GM18907 (cell line): ENCODE measurements at regions not wholly inside any gene's neighbourhood (a gene's known extent, or its start where the extent isn't known, plus 50 kb on each side); places are given as distances from the start of the nearest gene placed in this dataset.

ENCODE experiments used
- ATAC-seq: cut with Tn5 transposase; IDR thresholded peaks from one replicate; pipeline ENCODE4 v1.9.1; 2021; ENCODE audit warnings: mild to moderate bottlenecking, moderate library complexity; ENCODE audit not compliant: unreplicated experiment

DNA sequence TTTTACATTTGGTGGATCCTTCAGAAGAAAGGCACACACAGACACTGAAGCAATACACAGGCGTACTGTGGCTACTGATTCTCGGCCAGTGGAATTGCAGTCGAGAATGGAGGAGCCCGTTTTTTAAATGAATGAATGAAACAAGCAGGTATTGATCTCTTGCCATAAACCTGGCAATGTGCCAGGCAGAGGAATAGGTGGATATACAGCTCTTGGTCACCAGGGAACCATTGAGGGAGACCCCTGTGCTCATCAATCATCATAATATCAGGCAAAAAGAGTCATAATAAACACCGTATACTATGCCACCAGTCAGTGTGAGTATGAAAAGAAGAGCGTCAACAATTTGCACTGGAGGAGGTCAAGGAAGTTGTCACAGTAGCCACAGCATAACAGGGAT lies 140.3 kb upstream of the FOXF1 start:
- no peak for ATAC-seq

GRCh38 chr16:86371083-86371803 lies 139.1 kb upstream of the FOXF1 start:
- no peak for ATAC-seq

DNA sequence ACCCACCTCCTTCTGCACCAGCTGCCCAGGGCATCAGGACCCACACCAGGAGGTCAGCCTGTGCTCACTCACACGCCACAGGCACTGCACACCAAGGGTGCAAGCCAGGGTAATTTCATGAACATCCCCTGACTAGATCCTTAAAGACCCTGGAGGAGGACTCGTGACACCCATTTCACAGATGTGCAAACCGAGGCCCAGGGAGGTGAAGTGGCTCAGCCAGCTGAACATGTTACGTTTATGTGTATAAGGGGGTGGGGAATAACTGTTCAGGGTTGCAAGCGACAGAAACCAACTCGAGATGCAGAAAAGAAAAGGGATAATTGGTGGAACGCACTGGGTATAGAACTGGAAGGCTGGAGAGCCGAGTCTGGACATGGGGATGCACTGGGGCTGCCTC lies 138.1 kb upstream of the FOXF1 start:
- no peak for ATAC-seq

GRCh38 chr16:86373276-86373901 lies 136.9 kb upstream of the FOXF1 start:
- ATAC-seq: no peak

GRCh38 chr16:86374603-86375130 lies 135.7 kb upstream of the FOXF1 start:
- no peak for ATAC-seq

DNA sequence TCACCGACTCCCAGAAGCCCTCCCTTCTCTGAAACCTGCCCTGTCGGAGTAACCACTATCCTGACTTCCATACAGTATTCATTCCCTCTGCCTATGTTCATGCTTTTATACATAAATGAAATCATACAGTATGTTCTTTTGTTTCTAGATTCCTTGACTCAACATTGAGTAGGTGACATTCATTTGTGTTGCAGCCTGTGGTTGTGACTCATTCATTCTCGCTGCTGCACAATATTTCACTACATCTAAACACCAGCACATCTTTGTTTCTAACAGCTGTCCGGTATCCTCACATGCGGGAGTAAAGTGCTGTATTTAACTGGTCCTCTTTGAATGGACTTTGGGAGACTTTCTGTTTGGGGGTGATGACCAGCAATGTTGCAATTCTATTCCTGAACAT lies 135.0 kb upstream of the FOXF1 start:
- ATAC-seq: no peak

GRCh38 chr16:86375851-86376250 lies 134.5 kb upstream of the FOXF1 start:
- ATAC-seq: no peak

DNA sequence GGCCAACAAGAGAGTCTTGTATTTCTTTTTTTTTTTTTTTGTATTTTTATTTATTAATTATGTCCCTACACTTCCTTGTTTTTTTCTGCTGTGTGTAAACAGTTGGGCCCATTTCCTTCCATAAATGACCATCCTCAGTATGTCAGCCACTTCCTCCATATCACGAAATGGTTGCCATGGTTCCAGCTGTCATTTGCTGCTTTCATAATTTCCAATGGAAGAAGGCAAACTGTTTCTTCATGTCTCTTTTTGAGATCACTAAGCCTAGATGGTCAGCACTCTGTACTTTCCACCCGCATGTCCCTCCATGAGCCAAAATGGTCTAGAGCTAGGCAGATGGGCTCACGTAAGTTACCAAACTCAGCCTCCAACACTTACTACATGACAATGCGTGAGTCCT lies 133.5 kb upstream of the FOXF1 start:
- ATAC-seq: no peak

DNA sequence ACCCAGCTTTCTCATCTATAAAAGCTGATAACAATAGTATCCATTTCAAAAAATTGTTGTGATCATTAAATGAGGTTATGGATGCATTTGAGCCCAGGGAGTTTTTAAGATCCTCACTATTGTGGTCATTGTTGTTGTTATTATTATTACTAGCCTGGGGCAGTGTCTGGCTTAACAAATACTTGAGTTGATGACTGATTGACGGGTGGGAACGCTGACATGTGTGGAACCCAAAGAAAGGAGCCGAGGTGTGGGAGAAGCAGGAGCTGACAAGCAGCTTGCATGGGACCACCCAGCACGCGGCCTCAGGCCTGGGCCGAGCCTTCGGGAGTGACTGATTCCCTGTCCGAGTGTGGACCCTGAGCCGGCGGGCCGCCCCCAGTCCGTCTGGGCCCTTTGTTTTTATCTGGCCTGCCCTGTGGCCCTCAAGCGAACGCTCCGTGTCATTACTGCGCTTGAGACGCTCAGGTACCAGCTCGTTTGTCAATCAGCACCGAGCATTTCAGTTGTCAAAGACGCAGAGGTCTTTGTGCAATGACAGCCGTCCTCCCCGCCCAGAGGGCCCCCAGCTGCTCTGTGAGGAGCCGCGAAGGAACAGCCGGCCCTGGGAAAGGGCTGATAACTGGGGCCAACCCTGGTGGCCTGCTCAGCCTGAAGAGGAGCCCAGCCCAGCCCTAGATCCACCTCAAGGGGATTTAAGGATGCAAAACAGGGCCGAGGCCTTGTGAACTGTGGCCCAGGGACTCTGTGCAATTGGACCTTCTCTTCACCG lies 132.9 kb upstream of the FOXF1 start:
- no peak for ATAC-seq

DNA sequence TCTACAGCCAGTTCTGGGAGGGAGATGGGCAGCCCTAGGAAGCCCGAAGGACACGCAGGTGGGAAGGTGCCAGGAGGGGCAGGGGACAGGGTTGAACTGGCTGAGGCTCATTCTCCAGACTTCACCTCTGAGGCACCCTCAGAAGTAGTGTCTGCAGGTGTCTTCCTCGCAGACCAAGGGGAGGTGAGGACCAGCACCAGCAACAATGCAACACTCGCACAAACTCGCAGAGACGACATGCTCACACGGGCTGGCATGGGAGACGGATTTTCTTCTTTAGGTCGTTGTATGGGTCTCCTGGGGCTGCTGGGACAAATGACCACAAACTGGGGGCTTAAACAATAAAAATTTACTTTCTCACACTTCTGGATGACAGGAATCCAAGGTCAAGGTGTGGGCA lies 132.2 kb upstream of the FOXF1 start:
- ATAC-seq: no peak

GRCh38 chr16:86378831-86379504 lies 131.4 kb upstream of the FOXF1 start:
- no peak for ATAC-seq

- no peak for ATAC-seq
Measured at GRCh38 chr16:86379505-86379846, 130.9 kb upstream of the FOXF1 start.

DNA sequence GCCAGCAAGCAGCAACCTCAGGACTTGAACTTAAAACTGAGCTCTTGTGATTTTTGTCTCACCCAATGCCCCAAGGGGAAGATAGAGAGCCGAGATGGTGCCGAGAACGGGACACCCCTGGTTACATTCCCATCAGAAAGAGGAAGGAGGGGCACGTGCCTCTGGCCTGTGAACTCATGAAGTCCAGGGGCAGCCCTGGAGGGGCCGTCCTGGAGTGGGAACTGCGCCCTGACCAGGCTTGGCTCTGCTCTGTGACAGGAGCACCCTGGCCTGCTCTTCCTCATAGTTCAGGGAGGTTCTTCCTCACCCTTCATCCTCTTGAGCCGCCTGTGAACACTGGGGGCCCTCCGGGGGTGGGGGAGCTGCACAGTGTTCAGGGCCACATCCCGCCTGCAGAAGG lies 130.3 kb upstream of the FOXF1 start:
- ATAC-seq: no peak

GRCh38 chr16:86381491-86381890 lies 128.8 kb upstream of the FOXF1 start:
- ATAC-seq: no peak

- ATAC-seq: no peak
Measured at GRCh38 chr16:86382067-86382773, 128.1 kb upstream of the FOXF1 start.

DNA sequence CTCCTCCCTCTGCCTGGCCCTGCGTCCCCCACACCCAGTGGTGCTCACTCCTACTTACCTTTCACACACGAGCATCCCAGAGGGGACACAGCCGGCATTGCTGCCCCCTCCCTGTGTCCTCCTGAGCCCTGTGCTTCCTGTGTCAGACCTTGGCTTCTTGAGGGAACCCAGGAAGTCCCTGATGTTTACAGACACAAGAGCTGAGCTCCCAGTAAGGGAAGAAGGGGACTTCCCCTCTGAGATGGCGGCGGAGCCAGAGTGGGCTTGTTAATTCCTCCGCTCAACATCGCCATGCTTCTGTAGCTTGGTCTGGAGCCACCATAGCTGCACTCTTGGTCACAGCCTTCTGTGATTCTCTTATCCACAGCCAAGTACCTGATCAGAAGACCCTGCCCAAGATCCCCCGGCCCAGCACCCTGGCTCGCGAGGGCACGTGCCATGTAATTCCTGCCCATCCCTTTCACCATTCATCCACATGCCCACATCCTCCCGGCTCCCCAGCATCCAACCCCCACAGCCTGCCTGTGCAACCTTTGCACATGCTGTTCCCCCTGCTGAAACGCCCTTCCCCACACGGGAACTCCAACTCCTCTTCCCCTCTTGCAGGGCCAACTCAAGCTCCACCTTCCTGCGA lies 127.4 kb upstream of the FOXF1 start:
- ATAC-seq: no peak

GRCh38 chr16:86383488-86384262 lies 126.7 kb upstream of the FOXF1 start:
- no peak for ATAC-seq

GRCh38 chr16:86384263-86384649 lies 126.1 kb upstream of the FOXF1 start:
- ATAC-seq: no peak

DNA sequence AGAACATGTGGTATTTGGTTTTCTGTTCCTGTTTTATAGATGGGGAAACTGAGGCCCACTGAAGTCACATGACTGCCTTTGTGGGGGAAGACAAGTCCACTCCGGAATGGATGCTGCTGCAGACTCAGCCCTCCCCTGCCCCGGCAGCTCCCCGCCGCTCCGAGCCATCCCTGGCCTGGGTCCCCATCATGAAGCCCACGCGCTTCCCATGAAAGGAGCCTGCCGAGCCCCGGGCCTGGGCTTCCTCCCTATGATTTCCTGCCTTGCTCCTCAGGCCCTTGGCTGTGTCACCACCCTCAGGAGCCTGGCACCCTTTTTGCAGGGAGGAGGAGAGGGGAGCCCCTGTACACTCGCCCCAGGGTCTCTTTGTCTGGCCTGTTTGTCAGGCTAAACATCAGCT lies 125.3 kb upstream of the FOXF1 start:
- no peak for ATAC-seq
